K562 (cell line): ENCODE measurements at regions not wholly inside any gene's neighbourhood (a gene's known extent, or its start where the extent isn't known, plus 50 kb on each side); places are given as distances from the start of the nearest gene placed in this dataset.

ENCODE experiments used
- ETS2 ChIP-seq: IDR thresholded peaks from 2 replicates; pipeline ENCODE4 v1.6.1; 2016; ENCODE audit warnings: borderline replicate concordance, missing genetic modification characterization, mild to moderate bottlenecking, moderate library complexity, missing compliant biosample characterization; ENCODE audit not compliant: poor library complexity, severe bottlenecking
- HIVEP1 ChIP-seq: fragments of 250-450 bp; sonication (Bioruptor Pico); IDR thresholded peaks from 2 replicates; pipeline ENCODE4 v1.4.0; 2020; ENCODE audit warnings: mild to moderate bottlenecking
- KLF16 ChIP-seq: IDR thresholded peaks from 2 replicates; pipeline ENCODE4 v1.6.1; 2016; ENCODE audit warnings: antibody characterized with exemption
- NFXL1 ChIP-seq: fragments of 450-650 bp; formaldehyde crosslinking; IDR thresholded peaks from 2 replicates; pipeline ENCODE4 v1.4.0; 2021; ENCODE audit warnings: mild to moderate bottlenecking
- PHB ChIP-seq: fragments of 250-450 bp; sonication (Bioruptor Pico); IDR thresholded peaks from 2 replicates; pipeline ENCODE4 v1.5.0; 2021
- PRDM10 ChIP-seq: fragments of 450-650 bp; IDR thresholded peaks from 2 replicates; pipeline ENCODE4 v1.6.1; 2018; ENCODE audit not compliant: partially characterized antibody
- SIRT6 ChIP-seq: IDR thresholded peaks from one replicate; pipeline ENCODE4 v1.6.1; 2012; ENCODE audit warnings: low read depth, mild to moderate bottlenecking, control low read depth, inconsistent platforms, low read length, moderate library complexity
- SPI1 ChIP-seq: IDR thresholded peaks from 2 replicates; pipeline ENCODE4 v1.6.1; 2011; ENCODE audit warnings: low read depth, low read length, control low read depth, borderline replicate concordance
- SRF ChIP-seq, 2 experiments: fragments of 250-450, 450-650 bp in 1 of 2; sonication (Bioruptor Pico) in 1 of 2; sonication (generic) in 1 of 2; formaldehyde crosslinking; IDR thresholded peaks; 2 replicates each; pipeline versions ENCODE4 v1.5.0 to v1.5.1; 2020 to 2022; ENCODE audit warnings: mild to moderate bottlenecking in 1 of 2, missing genetic modification reagents in 1 of 2
- TF ChIP-seq, protein P1 (sequence below): fragments of 450-650 bp; IDR thresholded peaks from 2 replicates; pipeline ENCODE4 v1.6.1; 2016

DNA sequence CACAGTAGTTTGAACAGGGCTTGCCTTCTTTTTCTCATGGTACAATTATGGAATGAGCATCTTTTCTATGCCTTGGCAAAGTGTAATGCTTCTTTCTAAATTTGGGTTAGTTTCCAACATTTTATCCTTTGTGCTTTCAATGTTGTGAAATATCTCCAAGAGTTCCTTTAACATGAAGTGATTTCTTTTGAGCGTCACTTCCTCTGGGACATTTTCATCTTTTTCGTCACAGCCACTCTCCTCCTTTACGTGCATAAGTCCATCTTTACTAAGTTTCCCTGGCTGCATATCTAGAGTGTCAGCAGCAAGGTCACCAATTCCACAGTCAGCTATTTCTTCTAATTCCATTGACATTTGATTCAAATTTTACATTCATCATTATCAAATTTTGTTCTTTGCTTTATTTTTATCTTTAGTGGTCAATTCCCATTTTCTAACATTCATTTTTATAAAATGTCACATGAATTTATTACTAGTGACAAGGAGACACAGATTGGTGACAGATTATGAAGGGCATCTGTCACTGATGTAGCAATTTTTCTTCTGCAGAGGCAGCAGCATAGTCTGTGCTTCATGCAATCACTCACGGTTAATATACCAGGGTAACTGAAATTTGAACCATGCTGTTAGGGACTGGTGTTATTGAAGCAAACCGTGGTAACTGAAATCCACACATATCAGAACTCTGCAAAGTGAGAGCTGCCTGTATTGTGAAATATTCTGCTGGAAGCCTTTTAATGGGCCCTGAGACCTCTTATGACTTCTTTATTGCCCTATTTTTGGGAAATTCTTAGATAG is 126.5 kb upstream of the THBS1 start (continued):
- TF ChIP-seq, protein P1, sequence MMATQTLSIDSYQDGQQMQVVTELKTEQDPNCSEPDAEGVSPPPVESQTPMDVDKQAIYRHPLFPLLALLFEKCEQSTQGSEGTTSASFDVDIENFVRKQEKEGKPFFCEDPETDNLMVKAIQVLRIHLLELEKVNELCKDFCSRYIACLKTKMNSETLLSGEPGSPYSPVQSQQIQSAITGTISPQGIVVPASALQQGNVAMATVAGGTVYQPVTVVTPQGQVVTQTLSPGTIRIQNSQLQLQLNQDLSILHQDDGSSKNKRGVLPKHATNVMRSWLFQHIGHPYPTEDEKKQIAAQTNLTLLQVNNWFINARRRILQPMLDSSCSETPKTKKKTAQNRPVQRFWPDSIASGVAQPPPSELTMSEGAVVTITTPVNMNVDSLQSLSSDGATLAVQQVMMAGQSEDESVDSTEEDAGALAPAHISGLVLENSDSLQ = peak; percentile 53; the same call in 1 of the 2 replicates
- TF ChIP-seq SRF (CRISPR knock-in tag; IDR thresholded peaks at IDR 0.05) = no peak
- TF ChIP-seq PRDM10 = no peak
- TF ChIP-seq SIRT6 = no peak
- TF ChIP-seq SPI1 = no peak
- TF ChIP-seq PHB (CRISPR knock-in tag) = no peak
- no peak for TF ChIP-seq KLF16
- TF ChIP-seq HIVEP1 (CRISPR knock-in tag) = no peak
- TF ChIP-seq ETS2 (tag) = no peak
- TF ChIP-seq NFXL1 (CRISPR knock-in tag) = no peak
